H1 (cell line): ENCODE measurements at regions not wholly inside any gene's neighbourhood (a gene's known extent, or its start where the extent isn't known, plus 50 kb on each side); places are given as distances from the start of the nearest gene placed in this dataset.

Experiments used
- GTF2F1 ChIP-seq: IDR thresholded peaks from 2 replicates; pipeline ENCODE4 v1.6.1; 2012; ENCODE audit warnings: low read depth, low read length, improper control_type of control experiment, borderline replicate concordance
- TF ChIP-seq, protein P1 (sequence below): fragments of 300-600 bp; sonication (generic); IDR thresholded peaks from 2 replicates; pipeline ENCODE4 v1.7.1; 2012; ENCODE audit warnings: low read length, moderate library complexity, mild to moderate bottlenecking, inconsistent platforms; ENCODE audit not compliant: insufficient replicate concordance

DNA sequence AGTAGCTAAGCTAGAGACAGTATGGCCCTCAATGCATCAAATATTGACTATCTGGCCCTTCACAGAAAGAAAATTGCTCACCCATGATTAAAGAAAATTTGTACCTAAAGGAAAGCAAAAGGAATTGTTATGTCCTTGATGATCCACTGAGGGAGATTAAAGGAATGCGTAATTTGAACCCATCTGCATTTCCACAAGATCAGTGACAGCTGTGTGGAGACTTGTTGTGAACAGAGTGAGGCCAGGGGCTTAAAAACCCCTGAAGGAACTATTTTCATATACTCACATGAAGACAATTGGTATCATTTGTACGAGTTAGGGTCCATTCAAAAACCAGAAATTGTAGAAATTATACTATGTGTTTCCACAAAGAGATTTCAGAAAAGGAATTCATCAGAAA is 1908.1 kb upstream of the SEL1L start (continued):
- TF ChIP-seq, protein P1, sequence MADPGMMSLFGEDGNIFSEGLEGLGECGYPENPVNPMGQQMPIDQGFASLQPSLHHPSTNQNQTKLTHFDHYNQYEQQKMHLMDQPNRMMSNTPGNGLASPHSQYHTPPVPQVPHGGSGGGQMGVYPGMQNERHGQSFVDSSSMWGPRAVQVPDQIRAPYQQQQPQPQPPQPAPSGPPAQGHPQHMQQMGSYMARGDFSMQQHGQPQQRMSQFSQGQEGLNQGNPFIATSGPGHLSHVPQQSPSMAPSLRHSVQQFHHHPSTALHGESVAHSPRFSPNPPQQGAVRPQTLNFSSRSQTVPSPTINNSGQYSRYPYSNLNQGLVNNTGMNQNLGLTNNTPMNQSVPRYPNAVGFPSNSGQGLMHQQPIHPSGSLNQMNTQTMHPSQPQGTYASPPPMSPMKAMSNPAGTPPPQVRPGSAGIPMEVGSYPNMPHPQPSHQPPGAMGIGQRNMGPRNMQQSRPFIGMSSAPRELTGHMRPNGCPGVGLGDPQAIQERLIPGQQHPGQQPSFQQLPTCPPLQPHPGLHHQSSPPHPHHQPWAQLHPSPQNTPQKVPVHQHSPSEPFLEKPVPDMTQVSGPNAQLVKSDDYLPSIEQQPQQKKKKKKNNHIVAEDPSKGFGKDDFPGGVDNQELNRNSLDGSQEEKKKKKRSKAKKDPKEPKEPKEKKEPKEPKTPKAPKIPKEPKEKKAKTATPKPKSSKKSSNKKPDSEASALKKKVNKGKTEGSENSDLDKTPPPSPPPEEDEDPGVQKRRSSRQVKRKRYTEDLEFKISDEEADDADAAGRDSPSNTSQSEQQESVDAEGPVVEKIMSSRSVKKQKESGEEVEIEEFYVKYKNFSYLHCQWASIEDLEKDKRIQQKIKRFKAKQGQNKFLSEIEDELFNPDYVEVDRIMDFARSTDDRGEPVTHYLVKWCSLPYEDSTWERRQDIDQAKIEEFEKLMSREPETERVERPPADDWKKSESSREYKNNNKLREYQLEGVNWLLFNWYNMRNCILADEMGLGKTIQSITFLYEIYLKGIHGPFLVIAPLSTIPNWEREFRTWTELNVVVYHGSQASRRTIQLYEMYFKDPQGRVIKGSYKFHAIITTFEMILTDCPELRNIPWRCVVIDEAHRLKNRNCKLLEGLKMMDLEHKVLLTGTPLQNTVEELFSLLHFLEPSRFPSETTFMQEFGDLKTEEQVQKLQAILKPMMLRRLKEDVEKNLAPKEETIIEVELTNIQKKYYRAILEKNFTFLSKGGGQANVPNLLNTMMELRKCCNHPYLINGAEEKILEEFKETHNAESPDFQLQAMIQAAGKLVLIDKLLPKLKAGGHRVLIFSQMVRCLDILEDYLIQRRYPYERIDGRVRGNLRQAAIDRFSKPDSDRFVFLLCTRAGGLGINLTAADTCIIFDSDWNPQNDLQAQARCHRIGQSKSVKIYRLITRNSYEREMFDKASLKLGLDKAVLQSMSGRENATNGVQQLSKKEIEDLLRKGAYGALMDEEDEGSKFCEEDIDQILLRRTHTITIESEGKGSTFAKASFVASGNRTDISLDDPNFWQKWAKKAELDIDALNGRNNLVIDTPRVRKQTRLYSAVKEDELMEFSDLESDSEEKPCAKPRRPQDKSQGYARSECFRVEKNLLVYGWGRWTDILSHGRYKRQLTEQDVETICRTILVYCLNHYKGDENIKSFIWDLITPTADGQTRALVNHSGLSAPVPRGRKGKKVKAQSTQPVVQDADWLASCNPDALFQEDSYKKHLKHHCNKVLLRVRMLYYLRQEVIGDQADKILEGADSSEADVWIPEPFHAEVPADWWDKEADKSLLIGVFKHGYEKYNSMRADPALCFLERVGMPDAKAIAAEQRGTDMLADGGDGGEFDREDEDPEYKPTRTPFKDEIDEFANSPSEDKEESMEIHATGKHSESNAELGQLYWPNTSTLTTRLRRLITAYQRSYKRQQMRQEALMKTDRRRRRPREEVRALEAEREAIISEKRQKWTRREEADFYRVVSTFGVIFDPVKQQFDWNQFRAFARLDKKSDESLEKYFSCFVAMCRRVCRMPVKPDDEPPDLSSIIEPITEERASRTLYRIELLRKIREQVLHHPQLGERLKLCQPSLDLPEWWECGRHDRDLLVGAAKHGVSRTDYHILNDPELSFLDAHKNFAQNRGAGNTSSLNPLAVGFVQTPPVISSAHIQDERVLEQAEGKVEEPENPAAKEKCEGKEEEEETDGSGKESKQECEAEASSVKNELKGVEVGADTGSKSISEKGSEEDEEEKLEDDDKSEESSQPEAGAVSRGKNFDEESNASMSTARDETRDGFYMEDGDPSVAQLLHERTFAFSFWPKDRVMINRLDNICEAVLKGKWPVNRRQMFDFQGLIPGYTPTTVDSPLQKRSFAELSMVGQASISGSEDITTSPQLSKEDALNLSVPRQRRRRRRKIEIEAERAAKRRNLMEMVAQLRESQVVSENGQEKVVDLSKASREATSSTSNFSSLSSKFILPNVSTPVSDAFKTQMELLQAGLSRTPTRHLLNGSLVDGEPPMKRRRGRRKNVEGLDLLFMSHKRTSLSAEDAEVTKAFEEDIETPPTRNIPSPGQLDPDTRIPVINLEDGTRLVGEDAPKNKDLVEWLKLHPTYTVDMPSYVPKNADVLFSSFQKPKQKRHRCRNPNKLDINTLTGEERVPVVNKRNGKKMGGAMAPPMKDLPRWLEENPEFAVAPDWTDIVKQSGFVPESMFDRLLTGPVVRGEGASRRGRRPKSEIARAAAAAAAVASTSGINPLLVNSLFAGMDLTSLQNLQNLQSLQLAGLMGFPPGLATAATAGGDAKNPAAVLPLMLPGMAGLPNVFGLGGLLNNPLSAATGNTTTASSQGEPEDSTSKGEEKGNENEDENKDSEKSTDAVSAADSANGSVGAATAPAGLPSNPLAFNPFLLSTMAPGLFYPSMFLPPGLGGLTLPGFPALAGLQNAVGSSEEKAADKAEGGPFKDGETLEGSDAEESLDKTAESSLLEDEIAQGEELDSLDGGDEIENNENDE, result no peak
- TF ChIP-seq GTF2F1, result no peak
